ENCODE measurements at regions not wholly inside any gene's neighbourhood (a gene's known extent, or its start where the extent isn't known, plus 50 kb on each side); places are given as distances from the start of the nearest gene placed in this dataset.
A peak's percentile ranks its signal among the peaks of the same experiment; 100 is the strongest.

DNA sequence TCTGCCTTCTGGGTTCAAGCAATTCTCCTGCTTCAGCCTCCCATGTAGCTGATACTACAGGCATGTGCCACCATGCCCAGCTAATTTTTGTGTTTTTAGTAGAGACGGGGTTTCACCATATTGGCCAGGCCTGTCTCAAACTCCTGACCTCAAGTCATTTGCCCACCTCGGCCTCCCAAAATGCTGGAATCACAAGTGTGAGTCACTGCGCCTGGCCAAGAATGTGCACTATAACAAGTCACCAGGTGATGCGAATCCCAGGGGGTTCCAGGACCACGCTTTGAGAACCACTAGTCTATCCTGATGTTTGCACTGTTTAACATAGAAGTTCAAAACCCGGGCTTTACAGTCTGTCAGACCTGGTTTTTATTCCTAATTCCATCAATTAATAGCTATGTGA is 144.8 kb downstream of the SUCLG1 start:
- intact Hi-C loops (cut with DNase I) = no loop called here
- ATAC-seq (no peak), DNase-seq (no peak), FAIRE-seq (no peak)
- H3K4me3 ChIP-seq = no peak overlapping the region
- H3K36me3 ChIP-seq = no peaks in the 10 kb centered on the region
- no peaks in the 10 kb centered on the region for H3K9me3 ChIP-seq
- WGBS, 2 donors = 83 to 94% methylated on average over 6 of the region's 6 CpGs
- no peaks in the 10 kb centered on the region for H3K4me1 ChIP-seq
- H3K27ac ChIP-seq = no peak overlapping the region
- TF ChIP-seq, protein P1, sequence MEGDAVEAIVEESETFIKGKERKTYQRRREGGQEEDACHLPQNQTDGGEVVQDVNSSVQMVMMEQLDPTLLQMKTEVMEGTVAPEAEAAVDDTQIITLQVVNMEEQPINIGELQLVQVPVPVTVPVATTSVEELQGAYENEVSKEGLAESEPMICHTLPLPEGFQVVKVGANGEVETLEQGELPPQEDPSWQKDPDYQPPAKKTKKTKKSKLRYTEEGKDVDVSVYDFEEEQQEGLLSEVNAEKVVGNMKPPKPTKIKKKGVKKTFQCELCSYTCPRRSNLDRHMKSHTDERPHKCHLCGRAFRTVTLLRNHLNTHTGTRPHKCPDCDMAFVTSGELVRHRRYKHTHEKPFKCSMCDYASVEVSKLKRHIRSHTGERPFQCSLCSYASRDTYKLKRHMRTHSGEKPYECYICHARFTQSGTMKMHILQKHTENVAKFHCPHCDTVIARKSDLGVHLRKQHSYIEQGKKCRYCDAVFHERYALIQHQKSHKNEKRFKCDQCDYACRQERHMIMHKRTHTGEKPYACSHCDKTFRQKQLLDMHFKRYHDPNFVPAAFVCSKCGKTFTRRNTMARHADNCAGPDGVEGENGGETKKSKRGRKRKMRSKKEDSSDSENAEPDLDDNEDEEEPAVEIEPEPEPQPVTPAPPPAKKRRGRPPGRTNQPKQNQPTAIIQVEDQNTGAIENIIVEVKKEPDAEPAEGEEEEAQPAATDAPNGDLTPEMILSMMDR (IDR thresholded peaks at IDR 0.05) = no peak
- no peaks in the 10 kb centered on the region for H3K27me3 ChIP-seq

GRCh38 chr2:84309281-84309680 is 149.8 kb downstream of the SUCLG1 start:
- Histone ChIP-seq H3K4me1 (no peaks in the 10 kb centered on the region), H3K9me3 (no peaks in the 10 kb centered on the region), H3K27me3 (no peaks in the 10 kb centered on the region), H3K4me3 (no peak overlapping the region), H3K27ac (no peak overlapping the region), H3K36me3 (no peaks in the 10 kb centered on the region)
- no peak for DNase-seq
- intact Hi-C loops (cut with DNase I) = loop anchor here in 1 of 3 donors (10.0 kb wide), 1 partner anchor 284 kb away; no protein-coding TSS in a partner anchor
- TF ChIP-seq, protein P1 (IDR thresholded peaks at IDR 0.05) = no peak
- FAIRE-seq = no peak
- 70 to 82% methylated on average over 3 of the region's 3 CpGs for WGBS, 2 donors
- ATAC-seq = no peak

GRCh38 chr2:84306361-84306760 is 152.7 kb downstream of the SUCLG1 start:
- no peak for FAIRE-seq
- Histone ChIP-seq H3K4me3 (no peak overlapping the region), H3K9me3 (no peaks in the 10 kb centered on the region), H3K27ac (no peak overlapping the region), H3K4me1 (no peaks in the 10 kb centered on the region), H3K36me3 (no peaks in the 10 kb centered on the region), H3K27me3 (no peaks in the 10 kb centered on the region)
- no peak for DNase-seq
- no peak for ATAC-seq
- WGBS, 2 donors = 71 to 80% methylated on average over 4 of the region's 4 CpGs
- TF ChIP-seq, protein P1 (IDR thresholded peaks at IDR 0.05) = no peak
- intact Hi-C loops (cut with DNase I) = loop anchor here in 1 of 3 donors (10.0 kb wide), 1 partner anchor 282 kb away; no protein-coding TSS in a partner anchor

DNA sequence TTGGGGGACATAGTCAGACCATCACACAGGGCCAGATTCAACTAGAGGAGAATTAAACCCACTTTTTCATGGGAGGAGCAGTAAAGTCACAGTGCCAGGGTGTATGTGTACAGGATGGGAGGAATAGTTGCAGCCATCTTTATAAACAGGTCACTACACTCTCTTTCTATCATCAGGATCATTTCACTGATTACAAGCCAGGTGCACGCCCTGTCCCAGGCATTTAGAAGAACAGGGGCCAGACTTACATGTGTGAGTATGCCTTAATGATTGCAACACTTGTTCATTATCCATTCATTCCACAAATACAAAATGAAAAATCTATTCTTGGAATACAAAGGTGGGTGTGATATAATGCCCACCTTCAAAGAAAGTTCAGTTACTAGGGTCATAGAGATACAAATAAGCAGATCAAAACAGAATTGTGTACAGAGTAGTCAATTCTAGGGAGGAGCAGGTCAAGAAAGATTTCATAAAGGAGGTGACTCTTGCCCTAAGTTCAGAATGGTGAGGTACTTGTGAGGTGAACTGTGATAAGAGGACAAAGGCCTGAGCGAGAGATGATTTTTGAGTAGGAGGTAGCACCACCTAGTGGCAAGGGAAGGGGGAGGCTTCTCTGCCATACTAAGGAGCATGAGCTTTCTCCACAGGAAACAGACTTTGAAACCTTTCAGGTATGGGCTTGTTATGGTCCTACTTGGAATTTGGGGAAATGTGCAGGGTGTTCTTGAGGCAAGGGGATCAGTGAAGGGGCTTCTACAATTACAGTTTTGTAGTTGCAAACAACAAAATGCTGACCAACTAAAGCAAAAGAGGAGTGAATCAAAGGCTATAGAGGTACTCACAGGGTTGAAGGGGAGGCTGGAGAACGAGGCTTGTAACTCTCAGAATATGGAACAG is 156.3 kb downstream of the SUCLG1 start:
- WGBS, 2 donors = 39 to 42% methylated on average over 3 of the region's 3 CpGs
- peak in 3 of 6 donors; percentile 20 to 62 (median 26) for DNase-seq

More for the DNA sequence above, 156.3 kb downstream of the SUCLG1 start:
- Histone ChIP-seq H3K4me1 (no peaks in the 10 kb centered on the region), H3K27ac (no peak overlapping the region), H3K9me3 (no peaks in the 10 kb centered on the region), H3K36me3 (no peaks in the 10 kb centered on the region), H3K4me3 (no peak overlapping the region), H3K27me3 (no peaks in the 10 kb centered on the region)
- peak; percentile 68 to 95 (median 86) for ATAC-seq
- no peak for FAIRE-seq
- intact Hi-C loops (cut with DNase I) = loop anchor here in 2 of 3 donors (5.0 to 10.0 kb wide), 2 partner anchors 278 to 285 kb away; no protein-coding TSS in a partner anchor
- TF ChIP-seq, protein P1 (IDR thresholded peaks at IDR 0.05) = peak; percentile 64 to 76 (median 74)

All from pancreas (tissue), 10 donors.